ENCODE measurements at regions not wholly inside any gene's neighbourhood (a gene's known extent, or its start where the extent isn't known, plus 50 kb on each side); places are given as distances from the start of the nearest gene placed in this dataset.

DNA sequence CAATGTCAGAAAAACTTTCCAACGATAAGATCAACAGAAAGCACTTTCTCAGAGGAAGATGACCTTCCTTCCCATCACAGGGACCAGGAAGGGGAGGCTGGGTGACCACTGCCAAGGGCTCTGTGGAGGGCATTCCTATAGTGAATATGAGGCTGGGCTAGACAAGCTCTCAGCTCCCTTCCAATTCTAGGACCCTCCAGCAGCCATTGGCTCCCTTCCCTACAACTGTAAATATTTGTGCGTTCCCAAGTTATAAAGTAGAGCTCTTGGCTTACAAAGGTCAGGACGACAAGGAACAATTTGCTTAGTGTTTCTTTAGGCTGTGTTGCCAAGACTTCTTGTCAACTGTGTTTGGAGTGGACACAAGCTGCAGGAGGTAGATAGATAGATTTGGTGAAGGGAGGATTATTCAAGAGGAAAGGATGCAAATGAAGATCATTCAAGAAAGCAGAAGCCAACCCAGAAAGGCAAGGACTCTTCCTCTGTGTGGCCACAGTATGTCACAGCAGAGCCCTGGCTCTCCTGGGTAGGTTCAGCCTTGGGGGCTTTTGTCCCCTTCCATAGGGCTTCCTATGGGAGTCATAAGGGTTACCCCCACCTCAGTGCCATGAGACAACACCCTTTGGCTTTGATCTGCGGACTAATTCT is 223.6 kb upstream of the TLE3 start:
- H3K9ac ChIP-seq (ENCODE audit: low read depth, low read length) = no peak overlapping the region
- H3K9me3 ChIP-seq (ENCODE audit: insufficient read depth, low read depth, low read length) = no peaks in the 10 kb centered on the region
- no peak overlapping the region for H3K27ac ChIP-seq (ENCODE audit: low read depth, low read length)
- WGBS = 91% methylated on average over 4 of the region's 4 CpGs
- H3K27me3 ChIP-seq (ENCODE audit: insufficient read depth, low read length) = no peaks in the 10 kb centered on the region
- H3K4me1 ChIP-seq (ENCODE audit: insufficient read depth, low read length) = peaks cover 14% of the 10 kb centered on the region; the same call in 1 of the 2 replicates
- H3K4me3 ChIP-seq (ENCODE audit: low read length) = no peak overlapping the region
- no peaks in the 10 kb centered on the region for H3K36me3 ChIP-seq (ENCODE audit: insufficient read depth, low read length)

DNA sequence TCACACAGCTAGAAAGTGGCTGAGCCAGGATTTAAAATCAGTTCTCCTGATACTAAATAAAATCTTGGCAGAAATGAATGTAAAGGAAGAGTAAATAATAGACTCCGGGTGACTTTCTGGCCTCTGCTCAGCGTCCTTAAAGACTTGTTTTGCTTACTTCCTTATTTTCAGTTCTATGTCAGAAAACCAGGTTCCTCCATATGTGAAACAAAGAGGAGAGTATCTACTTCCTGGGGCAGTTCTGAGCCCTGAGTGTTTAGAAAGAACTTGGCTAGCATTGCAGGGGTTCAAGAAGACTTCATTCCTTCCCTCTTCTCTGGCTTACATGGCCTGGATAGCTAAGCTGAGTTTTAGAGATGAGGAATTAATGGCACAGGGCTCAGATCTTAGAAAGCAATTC is 222.8 kb upstream of the TLE3 start:
- 88% methylated on average over 2 of the region's 2 CpGs for WGBS
- peaks cover 16% of the 10 kb centered on the region; the same call in 1 of the 2 replicates for H3K4me1 ChIP-seq (ENCODE audit: insufficient read depth, low read length)
- no peaks in the 10 kb centered on the region for H3K9me3 ChIP-seq (ENCODE audit: insufficient read depth, low read depth, low read length)
- no peak overlapping the region for H3K9ac ChIP-seq (ENCODE audit: low read depth, low read length)
- H3K27me3 ChIP-seq (ENCODE audit: insufficient read depth, low read length) = no peaks in the 10 kb centered on the region
- no peak overlapping the region for H3K4me3 ChIP-seq (ENCODE audit: low read length)
- H3K36me3 ChIP-seq (ENCODE audit: insufficient read depth, low read length) = no peaks in the 10 kb centered on the region
- no peak overlapping the region for H3K27ac ChIP-seq (ENCODE audit: low read depth, low read length)

DNA sequence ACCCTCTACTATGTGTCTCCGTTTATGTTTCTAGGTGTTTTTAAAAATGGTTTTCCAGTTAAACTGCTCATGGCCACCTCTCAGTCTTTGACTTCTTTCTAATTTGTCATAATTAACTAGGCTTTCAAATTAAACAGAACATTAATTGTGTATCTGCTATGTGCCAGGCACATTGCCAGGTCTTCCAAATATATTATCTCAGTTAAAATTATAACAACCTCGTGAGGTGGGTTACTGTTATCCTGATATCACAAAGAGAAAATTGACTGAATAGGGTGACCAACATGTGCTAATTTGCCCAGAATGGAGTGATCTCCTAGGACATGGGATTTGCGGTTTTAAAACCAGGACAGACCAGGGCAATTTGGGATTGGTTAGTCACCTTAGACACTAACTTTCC is 222.4 kb upstream of the TLE3 start:
- H3K9me3 ChIP-seq (ENCODE audit: insufficient read depth, low read depth, low read length) = no peaks in the 10 kb centered on the region
- H3K27me3 ChIP-seq (ENCODE audit: insufficient read depth, low read length) = no peaks in the 10 kb centered on the region
- H3K27ac ChIP-seq (ENCODE audit: low read depth, low read length) = no peak overlapping the region
- peaks cover 20% of the 10 kb centered on the region for H3K4me1 ChIP-seq (ENCODE audit: insufficient read depth, low read length)
- no peak overlapping the region for H3K4me3 ChIP-seq (ENCODE audit: low read length)
- H3K36me3 ChIP-seq (ENCODE audit: insufficient read depth, low read length) = no peaks in the 10 kb centered on the region
- 98% methylated on average over 3 of the region's 3 CpGs for WGBS
- no peak overlapping the region for H3K9ac ChIP-seq (ENCODE audit: low read depth, low read length)

DNA sequence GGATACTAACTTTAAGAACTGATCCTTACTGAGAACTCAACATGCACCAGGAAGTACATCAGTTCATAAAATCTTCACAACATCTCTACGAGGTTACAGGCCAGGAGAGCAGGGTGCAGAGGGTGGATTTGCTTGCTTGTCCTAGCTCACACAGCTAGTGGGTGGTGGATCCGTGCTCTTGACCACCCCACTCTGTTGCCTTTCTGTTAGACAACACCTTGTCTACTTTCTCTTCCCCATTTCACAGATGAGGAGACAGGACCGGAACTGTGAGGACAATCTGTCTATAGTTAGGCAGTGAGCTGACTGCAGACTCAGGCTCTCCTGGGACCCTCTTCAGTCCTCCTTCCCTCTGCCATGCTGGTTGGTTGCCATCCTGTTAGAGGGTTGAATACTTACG is 221.7 kb upstream of the TLE3 start:
- Histone ChIP-seq H3K36me3 (ENCODE audit: insufficient read depth, low read length) (no peaks in the 10 kb centered on the region), H3K9ac (ENCODE audit: low read depth, low read length) (no peak overlapping the region), H3K27ac (ENCODE audit: low read depth, low read length) (no peak overlapping the region), H3K27me3 (ENCODE audit: insufficient read depth, low read length) (no peaks in the 10 kb centered on the region), H3K4me1 (ENCODE audit: insufficient read depth, low read length) (peaks cover 26% of the 10 kb centered on the region), H3K9me3 (ENCODE audit: insufficient read depth, low read depth, low read length) (no peaks in the 10 kb centered on the region), H3K4me3 (ENCODE audit: low read length) (no peak overlapping the region)
- WGBS = 88% methylated on average over 3 of the region's 4 CpGs

DNA sequence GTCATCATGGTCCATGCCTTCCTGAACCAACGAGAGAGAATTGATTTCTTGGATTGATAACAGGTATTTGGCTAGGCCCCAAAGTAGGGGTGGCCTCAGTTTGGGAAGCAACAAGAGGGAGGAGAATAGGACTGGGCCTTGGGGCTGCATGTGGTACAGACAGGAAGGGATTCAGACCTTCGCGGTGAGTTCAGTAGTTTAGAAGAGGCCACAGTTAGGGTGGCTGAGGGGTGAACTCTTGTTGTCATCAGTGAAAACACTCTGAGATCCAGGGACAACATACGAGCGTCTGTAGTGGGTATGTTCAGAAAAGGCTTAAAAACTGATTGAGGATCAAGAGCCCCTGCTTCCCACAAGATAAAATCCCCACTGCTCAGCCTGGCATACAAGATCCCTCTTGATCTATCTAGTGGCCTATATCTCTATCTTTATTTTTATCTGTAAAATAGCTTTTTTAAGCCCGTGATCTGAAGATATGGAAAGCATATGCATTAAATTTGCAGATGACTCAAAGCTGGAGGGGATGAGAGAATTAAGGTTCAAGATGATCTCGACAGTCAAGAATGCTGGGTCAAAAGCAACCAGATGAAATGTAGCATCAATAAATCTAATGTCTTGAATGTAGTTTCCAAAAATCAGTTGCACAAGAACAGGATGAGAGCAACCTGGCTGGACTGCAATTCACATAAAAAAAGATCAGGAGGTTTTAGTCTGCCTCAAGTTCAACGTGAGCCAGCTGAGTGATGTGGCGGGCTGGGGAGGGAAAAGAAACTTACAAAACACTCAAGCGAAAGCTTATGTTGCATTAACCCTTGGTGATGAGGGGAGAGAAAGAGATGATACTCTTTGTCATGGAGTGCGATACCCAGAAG is 221.1 kb upstream of the TLE3 start:
- H3K4me3 ChIP-seq (ENCODE audit: low read length) = no peak overlapping the region
- H3K9me3 ChIP-seq (ENCODE audit: insufficient read depth, low read depth, low read length) = no peaks in the 10 kb centered on the region
- H3K36me3 ChIP-seq (ENCODE audit: insufficient read depth, low read length) = no peaks in the 10 kb centered on the region
- peaks cover 26% of the 10 kb centered on the region for H3K4me1 ChIP-seq (ENCODE audit: insufficient read depth, low read length)
- no peak overlapping the region for H3K27ac ChIP-seq (ENCODE audit: low read depth, low read length)
- WGBS = 83% methylated on average over 11 of the region's 11 CpGs
- H3K9ac ChIP-seq (ENCODE audit: low read depth, low read length) = no peak overlapping the region
- H3K27me3 ChIP-seq (ENCODE audit: insufficient read depth, low read length) = no peaks in the 10 kb centered on the region

DNA sequence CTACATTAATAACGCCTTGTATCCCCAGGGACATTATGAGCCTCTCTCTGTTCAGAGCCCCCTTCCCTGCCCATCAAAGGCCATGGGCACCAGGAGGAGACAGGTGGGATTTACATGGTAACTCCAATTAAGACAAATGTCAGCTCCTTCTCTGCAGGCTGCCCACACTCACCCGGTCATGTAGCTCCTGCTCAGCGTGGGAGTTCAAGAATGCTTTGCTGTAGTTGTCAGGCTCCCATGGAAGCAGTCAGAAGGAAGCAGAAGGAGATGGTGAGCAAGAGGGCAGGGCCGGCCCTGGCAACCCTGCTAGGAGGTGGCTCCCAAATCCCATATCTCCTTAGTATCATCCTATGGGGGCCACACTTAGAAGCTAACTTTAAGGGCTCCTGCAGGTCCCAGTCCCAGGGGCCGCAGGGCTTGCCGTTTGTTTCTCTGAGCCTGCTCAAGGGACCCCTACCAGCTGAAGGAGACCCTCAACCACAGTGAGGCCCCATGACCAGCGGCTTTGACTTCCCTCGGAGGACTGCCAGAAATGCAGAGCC is 218.4 kb upstream of the TLE3 start:
- no peaks in the 10 kb centered on the region for H3K9me3 ChIP-seq (ENCODE audit: insufficient read depth, low read depth, low read length)
- 90% methylated on average over 8 of the region's 8 CpGs for WGBS
- no peak overlapping the region for H3K27ac ChIP-seq (ENCODE audit: low read depth, low read length)
- no peak overlapping the region for H3K9ac ChIP-seq (ENCODE audit: low read depth, low read length)
- H3K36me3 ChIP-seq (ENCODE audit: insufficient read depth, low read length) = no peaks in the 10 kb centered on the region
- H3K4me1 ChIP-seq (ENCODE audit: insufficient read depth, low read length) = peaks cover 20% of the 10 kb centered on the region
- H3K27me3 ChIP-seq (ENCODE audit: insufficient read depth, low read length) = no peaks in the 10 kb centered on the region
- no peak overlapping the region for H3K4me3 ChIP-seq (ENCODE audit: low read length)

DNA sequence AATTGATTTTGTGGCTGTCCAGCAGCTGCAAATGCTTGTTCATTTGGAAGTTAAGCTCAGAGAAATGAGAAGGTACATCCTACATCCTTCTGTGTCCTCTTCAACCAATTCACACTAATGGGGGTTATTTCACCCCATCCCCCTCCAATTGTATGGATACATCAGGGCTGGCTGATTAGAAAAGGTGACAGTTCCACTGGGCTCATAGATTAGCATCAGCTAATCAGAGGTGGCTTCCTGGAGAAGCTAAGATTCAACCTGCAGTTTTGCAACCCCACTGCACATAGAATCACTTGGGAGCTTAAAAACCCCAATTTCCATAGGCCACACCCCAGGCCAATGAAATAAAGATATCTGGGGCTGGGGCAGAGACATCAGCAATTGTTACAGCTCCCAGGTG is 217.7 kb upstream of the TLE3 start:
- no peak overlapping the region for H3K9ac ChIP-seq (ENCODE audit: low read depth, low read length)
- H3K27ac ChIP-seq (ENCODE audit: low read depth, low read length) = no peak overlapping the region
- H3K9me3 ChIP-seq (ENCODE audit: insufficient read depth, low read depth, low read length) = no peaks in the 10 kb centered on the region
- peaks cover 20% of the 10 kb centered on the region for H3K4me1 ChIP-seq (ENCODE audit: insufficient read depth, low read length)
- H3K27me3 ChIP-seq (ENCODE audit: insufficient read depth, low read length) = no peaks in the 10 kb centered on the region
- no peaks in the 10 kb centered on the region for H3K36me3 ChIP-seq (ENCODE audit: insufficient read depth, low read length)
- no peak overlapping the region for H3K4me3 ChIP-seq (ENCODE audit: low read length)

DNA sequence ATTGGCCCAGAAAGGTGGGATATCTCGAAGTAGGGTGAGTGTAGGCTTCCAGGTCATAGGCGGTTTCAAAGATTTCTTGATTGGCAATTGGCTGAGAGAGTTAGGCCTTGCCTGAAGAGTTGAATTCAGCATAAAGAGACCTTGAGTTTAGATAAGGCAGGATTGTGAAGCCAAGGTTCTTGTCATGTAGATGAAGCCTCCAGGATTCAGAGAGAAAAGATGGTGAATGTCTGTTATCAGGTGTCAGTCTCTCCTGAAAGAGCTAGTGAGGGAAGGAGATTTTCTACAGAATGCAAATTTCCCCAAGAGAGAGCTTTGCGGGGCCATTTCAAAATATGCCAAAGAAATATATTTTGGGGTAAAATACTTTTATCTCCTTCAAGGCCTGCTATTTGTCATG is 217.0 kb upstream of the TLE3 start:
- H3K36me3 ChIP-seq (ENCODE audit: insufficient read depth, low read length) = no peaks in the 10 kb centered on the region
- no peaks in the 10 kb centered on the region for H3K9me3 ChIP-seq (ENCODE audit: insufficient read depth, low read depth, low read length)
- H3K27me3 ChIP-seq (ENCODE audit: insufficient read depth, low read length) = no peaks in the 10 kb centered on the region
- H3K4me1 ChIP-seq (ENCODE audit: insufficient read depth, low read length) = peaks cover 20% of the 10 kb centered on the region
- WGBS = 60% methylated on average over 2 of the region's 3 CpGs
- peak overlapping the region; percentile 49; the same call in 1 of the 2 replicates for H3K27ac ChIP-seq (ENCODE audit: low read depth, low read length)
- no peak overlapping the region for H3K9ac ChIP-seq (ENCODE audit: low read depth, low read length)
- no peak overlapping the region for H3K4me3 ChIP-seq (ENCODE audit: low read length)

DNA sequence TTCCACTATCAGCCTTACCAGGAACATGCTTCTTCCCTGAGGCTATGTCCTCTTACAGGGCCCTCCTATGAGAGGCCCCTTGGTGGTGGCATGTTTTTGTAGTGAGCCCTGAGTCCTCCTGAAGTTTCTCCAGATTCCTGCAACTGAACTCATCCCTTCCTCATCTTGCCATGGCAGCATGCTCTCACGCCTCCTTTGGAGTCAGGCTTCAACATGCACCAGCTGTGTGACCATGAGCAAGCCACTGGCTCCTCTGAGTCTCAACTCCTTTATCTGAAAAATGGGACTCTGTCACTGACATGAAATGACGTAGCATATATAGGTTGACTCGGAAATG is 216.3 kb upstream of the TLE3 start:
- 94% methylated on average over 3 of the region's 3 CpGs for WGBS
- no peaks in the 10 kb centered on the region for H3K36me3 ChIP-seq (ENCODE audit: insufficient read depth, low read length)
- H3K9me3 ChIP-seq (ENCODE audit: insufficient read depth, low read depth, low read length) = no peaks in the 10 kb centered on the region
- H3K9ac ChIP-seq (ENCODE audit: low read depth, low read length) = no peak overlapping the region
- no peak overlapping the region for H3K4me3 ChIP-seq (ENCODE audit: low read length)
- no peaks in the 10 kb centered on the region for H3K27me3 ChIP-seq (ENCODE audit: insufficient read depth, low read length)
- peaks cover 23% of the 10 kb centered on the region for H3K4me1 ChIP-seq (ENCODE audit: insufficient read depth, low read length)
- H3K27ac ChIP-seq (ENCODE audit: low read depth, low read length) = no peak overlapping the region

DNA sequence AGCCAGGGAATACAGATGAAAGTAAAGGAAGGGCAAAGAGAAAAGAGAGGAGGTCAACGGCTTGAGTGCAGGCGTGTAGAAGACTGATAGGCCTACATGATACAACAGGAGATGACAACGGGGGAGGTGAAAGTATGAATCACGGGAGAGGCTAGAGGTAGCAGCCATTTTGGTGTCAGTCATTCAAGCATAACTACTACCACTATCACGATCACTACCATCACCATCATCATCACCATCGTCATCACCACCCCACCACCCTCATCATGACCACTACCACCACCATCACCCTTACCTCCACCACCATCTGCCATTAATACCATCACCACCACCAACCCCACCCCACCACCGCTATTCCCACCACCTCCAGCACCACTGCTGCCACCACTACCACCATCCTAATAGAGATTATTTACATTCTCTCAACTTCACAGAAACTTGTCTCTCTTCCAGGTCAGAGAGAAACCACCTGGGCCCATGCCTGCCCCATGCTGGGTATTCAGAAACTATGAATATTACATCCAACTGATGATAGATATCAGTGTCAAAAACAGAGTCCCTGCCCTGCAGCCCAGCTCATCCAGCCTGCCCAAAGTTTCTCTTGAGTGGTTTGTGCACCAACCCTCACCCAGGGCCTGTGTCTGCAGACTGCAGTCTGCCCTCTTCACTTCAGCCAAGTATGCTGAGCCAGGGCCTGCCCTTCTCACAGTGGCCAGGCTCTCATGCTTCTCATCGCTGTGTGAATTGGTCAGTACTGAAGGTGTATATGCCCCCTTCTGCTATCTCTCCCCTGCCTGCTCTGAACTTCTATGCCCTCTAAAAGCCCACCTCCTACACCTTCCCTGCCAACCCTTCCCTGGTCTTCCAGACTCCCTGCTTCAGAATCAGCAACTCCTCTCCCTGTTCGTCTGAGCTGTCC is 215.6 kb upstream of the TLE3 start:
- Histone ChIP-seq H3K27ac (ENCODE audit: low read depth, low read length) (no peak overlapping the region), H3K4me3 (ENCODE audit: low read length) (no peak overlapping the region), H3K36me3 (ENCODE audit: insufficient read depth, low read length) (no peaks in the 10 kb centered on the region), H3K9me3 (ENCODE audit: insufficient read depth, low read depth, low read length) (no peaks in the 10 kb centered on the region), H3K4me1 (ENCODE audit: insufficient read depth, low read length) (peaks cover 23% of the 10 kb centered on the region), H3K27me3 (ENCODE audit: insufficient read depth, low read length) (no peaks in the 10 kb centered on the region), H3K9ac (ENCODE audit: low read depth, low read length) (no peak overlapping the region)
- 94% methylated on average over 9 of the region's 9 CpGs for WGBS

DNA sequence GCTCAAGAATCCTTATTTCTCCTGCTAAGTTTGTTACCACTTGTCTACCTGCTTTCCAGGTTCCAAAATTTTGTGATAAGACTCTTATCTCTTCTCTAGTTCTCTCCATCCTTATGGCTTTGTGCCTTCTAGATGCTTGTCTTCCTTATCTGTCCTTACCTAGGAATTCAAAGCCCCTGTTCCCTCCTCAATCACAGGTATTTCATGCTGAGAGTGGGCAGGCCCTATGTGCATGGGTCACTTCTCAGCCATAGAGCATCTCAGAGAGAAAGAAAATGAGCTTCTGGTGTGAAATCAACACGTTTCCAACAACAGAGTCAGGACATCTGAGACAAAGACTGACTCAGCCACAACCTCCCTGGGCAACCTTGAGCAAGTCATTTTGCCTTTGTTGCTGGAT is 214.1 kb upstream of the TLE3 start:
- 66% methylated on average over 1 of the region's 1 CpG for WGBS
- Histone ChIP-seq H3K9me3 (ENCODE audit: insufficient read depth, low read depth, low read length) (no peaks in the 10 kb centered on the region), H3K9ac (ENCODE audit: low read depth, low read length) (no peak overlapping the region), H3K27ac (ENCODE audit: low read depth, low read length) (no peak overlapping the region), H3K27me3 (ENCODE audit: insufficient read depth, low read length) (no peaks in the 10 kb centered on the region), H3K4me1 (ENCODE audit: insufficient read depth, low read length) (peaks cover 23% of the 10 kb centered on the region), H3K36me3 (ENCODE audit: insufficient read depth, low read length) (no peaks in the 10 kb centered on the region), H3K4me3 (ENCODE audit: low read length) (no peak overlapping the region)
